Stromal cell of bone marrow (primary cell): ENCODE measurements at regions not wholly inside any gene's neighbourhood (a gene's known extent, or its start where the extent isn't known, plus 50 kb on each side); places are given as distances from the start of the nearest gene placed in this dataset.
"Not testable (repeated sequence)": the region's sequence is repeated elsewhere in the genome, so short reads cannot be mapped to it uniquely, and the experiment has no call there.

Source experiments
- DNase-seq: peaks from one replicate; pipeline ENCODE4 v3.0.0-alpha.2; 2012; ENCODE audit warnings: low read depth

- peak; percentile 13 for DNase-seq
Observed at GRCh38 chr6:84872996-84873723, 108.8 kb upstream of the TBX18 start.

DNA sequence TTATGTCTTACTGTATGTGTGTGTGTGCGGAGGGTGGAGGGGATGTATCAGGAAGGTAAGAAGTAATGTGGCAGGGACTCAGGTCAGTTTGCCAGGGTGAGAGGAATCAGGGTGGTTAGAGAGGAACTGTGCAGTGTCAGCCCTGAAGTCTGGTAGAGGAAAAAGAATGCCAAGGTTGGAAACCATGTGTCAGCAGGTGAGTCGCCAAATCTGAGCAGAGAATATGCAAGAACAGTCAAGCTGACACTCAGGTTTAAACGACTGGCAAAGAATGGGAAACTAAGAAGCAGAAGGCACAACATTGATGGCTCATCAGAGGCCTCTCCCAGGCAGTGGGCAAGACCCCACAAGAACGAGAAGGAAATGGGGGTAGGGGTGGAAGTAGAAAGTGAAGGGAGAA is 107.5 kb upstream of the TBX18 start:
- no peak for DNase-seq

DNA sequence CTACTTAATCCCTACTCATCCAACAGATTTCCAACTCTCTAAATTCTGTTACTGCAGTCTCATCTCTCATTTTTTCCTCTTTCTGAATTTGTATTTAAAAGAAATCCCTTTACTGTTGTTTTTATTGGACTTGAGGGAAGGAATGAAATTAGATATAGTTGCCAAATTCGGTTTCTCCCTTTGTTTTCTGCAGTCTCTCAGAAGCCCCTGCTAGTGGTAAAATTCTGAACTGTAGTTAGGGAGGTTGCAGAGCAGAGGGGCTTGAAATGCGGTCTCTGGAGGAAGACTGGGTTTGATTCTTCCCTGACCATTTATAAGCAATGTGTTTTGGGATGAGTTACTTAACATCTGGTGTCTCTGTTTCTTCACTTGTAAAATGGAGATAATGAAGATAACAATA is 106.3 kb upstream of the TBX18 start:
- DNase-seq, result no peak

DNA sequence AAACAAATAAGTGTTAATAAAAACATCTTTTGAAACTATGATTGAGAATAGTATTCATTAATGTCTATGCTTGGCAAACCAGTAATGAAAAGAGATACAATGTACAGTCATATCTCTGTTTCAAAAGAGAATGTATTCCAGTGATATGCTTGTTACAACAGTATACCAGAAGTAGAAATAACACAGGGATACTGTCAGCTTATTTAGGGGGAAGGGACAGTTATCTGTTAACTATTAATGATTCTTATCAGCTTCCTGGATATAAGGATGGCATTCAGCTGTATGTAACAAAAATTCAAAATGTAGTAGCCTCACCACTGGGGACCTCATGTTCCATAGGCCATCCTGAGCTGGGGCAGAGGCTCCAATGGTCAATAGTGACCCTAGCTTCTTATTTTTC is 103.8 kb upstream of the TBX18 start:
- DNase-seq, result no peak

DNA sequence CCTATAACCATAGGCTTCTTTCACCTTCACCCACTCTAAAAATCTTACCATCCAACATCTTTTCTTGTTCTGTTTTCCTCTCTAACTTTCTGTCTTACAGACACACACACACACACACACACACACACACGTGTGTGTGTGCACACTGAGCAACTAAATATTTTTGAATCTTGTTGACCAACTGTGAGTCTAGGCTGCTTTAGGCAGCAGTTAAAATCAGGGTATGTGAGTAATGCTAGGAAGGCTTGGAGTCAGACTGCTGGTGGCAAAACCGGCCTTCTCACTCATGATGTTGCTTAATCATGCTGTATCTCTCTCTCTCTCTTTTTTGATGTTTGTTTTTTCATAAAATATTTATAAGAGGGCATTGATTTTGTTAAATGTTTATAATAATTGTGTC is 103.1 kb upstream of the TBX18 start:
- DNase-seq, result peak; percentile 43

DNA sequence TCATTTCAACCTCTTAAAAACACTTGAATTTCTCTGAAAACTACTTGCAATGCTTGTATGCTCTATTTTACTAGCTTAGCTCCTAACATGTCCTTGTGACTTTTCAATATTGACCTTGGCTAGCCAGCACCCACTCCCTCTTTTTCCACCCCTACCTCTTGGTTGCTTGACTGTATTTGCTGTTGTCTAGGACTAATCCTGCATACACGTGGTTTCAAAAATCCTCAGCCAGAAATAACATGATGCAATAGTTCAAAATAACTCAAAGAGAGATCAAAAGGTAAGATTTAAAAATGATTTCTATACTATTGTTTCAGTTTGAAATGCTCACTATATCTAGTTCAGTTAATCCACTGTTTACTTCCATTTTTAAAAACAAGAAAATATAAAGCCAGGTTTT is 102.3 kb upstream of the TBX18 start:
- DNase-seq, result no peak

DNA sequence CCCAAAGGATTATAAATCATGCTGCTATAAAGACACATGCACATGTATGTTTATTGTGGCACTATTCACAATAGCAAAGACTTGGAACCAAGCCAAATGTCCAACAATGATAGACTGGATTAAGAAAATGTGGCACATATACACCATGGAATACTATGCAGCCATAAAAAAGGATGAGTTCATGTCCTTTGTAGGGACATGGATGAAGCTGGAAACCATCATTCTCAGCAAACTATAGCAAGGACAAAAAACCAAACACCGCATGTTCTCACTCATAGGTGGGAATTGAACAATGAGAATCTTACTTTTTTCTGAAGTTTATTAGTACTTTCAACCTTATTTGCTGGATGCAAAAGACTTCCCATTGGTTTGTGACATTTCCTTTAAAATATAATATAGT is 101.0 kb upstream of the TBX18 start:
- DNase-seq, result not testable (repeated sequence)

GRCh38 chr6:84862843-84863242 is 98.4 kb upstream of the TBX18 start:
- no peak for DNase-seq

- peak; percentile 44 for DNase-seq
Observed at GRCh38 chr6:84860920-84861319, 96.5 kb upstream of the TBX18 start.

- DNase-seq, result no peak
Observed at GRCh38 chr6:84860509-84860908, 96.1 kb upstream of the TBX18 start.

DNA sequence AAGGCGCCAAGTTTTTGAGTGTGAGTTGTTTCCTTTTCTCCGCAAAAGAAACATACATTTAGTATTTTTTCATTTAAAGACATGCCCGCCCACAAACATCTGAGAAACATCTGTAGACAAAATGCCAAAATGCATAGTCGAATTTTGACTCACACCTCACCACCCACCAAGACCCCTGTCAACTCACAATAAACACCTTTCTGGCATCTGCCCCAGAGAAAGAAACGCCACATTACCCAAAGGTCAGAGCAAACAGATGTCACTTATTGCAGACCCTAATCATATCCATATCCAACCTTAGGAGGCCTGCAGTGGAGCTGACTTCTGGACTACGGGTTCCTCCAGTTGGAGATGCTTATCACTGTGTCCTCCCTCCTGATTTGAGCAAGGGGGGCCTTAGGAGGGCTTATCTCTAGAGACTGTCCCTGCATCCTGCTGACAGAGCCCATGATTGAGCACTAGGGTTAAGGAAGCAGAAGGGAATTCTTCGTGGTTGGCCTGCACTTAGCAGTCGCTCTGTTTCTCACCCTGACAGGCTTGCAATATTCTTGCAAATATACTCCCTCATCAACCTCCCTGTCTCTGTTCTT is 90.5 kb upstream of the TBX18 start:
- DNase-seq, result no peak

GRCh38 chr6:84853901-84854300 is 89.5 kb upstream of the TBX18 start:
- no peak for DNase-seq

GRCh38 chr6:84848960-84849359 is 84.6 kb upstream of the TBX18 start:
- no peak for DNase-seq

DNA sequence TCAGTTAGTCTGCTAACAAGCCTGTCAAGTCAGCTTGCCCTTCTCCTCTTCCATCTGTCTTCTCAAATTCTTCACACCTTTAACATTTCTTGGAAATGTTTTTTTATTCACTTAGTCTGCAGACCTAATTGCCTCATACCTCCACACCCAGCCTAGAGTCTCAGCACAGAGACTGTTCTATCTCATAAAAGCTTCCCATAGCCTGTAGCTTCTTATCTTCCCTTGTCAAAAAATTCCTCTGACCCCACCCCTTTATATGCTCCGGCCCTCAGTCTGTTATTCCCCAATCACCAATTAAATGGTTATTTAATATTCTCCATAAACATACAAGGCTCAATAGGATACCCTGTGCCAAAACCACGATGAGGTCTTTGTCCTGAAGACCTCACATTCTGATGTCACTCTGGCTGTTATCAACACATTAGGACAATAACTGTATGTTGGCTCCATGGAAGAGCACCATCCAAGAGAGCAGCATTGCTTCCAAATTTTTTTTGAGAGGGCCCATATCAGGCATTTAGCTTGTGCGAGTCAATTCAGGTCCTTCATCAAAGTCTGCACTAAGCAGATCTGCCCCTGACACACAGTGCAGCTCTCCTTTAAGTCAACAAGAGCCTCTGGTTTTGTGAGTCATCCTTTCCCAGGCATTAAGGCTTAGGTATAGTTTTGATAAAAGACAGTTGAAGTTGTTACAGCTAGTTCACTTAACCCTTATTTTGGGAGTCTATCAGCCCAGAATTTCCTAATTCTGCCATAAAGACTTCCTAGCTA is 83.2 kb upstream of the TBX18 start:
- peak; percentile 23 for DNase-seq

DNA sequence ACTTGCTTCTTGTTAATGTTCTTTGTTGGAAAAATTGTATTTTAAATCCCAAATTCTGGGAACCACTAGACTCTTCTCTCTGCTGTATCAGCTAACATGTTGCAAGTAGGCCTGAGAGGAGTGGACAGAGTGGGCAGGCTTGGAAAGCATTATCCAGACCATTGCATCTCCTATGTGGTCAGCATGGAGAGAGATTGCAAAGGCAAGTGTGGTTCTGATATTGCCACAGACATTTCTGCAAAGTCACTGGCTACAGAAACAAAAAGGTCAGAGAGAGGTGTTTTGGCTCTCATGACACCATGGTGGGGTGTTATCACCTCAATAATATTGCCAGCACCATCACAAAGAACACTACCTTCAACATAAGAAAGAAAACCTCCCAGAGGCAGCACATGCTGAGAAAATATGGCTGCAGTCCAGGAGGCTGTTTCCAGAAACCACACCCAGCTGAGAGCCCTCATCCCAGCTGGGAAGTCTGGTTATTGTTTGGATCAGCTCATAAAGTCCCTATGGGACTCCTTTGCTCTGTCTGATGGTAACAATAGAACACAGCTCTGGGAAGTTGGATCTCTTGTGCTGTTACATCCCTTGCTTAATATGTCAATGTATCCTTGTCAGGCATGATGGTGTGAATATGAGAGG is 78.2 kb upstream of the TBX18 start:
- peak; percentile 20 for DNase-seq

DNA sequence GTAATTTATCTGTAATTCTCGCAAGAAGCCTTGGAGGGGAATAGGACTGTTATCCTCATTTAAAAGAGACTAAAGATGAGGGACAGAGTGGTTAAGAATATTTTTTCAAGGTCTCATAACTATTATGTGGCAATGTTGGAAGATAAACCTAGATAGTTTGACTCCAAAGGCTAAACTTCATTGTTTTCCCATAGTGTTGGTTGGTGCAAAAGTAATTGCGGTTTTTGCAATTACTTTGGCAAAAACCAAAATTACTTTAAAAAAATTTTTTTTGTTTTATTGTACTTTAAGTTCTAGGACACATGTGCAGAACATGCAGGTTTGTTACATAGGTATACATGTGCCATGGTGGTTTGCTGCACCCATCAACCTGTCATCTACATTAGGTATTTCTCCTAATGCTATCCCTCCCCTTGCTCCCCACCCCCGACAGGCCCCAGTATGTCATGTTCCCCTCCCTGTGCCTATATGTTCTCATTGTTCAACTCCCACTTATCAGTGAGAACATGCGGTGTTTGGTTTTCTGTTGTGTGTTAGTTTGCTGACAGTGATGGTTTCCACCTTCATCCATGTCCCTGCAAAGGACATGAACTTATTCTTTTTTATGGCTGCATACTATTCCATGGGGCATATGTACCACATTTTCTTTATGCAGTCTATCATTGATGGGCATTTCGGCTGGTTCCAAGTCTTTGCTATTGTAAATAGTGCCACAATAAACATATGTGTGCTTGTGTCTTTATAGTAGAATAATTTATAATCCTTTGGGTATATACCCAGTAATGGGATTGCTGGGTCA is 72.9 kb upstream of the TBX18 start:
- not testable (repeated sequence) for DNase-seq

DNA sequence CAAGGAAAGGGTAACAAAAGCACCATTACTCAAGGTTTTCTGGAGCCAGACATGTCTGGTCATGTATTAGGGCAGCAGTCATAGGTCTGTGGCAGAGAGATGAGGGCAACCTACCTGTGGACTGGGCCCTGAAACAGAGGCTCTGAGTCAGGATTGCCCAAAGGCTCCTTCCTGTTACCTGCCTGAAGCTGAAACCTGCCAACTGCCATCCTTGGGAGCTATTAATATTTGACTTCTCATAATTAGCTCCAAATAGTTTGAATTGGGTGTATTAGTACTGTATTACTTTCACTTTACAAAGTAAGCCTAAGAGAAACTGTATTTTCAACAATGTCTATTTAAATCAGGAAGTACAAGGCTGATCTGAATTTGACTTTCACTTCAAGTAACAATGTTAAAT is 72.0 kb upstream of the TBX18 start:
- DNase-seq, result no peak

GRCh38 chr6:84835340-84835739 is 70.9 kb upstream of the TBX18 start:
- no peak for DNase-seq

DNA sequence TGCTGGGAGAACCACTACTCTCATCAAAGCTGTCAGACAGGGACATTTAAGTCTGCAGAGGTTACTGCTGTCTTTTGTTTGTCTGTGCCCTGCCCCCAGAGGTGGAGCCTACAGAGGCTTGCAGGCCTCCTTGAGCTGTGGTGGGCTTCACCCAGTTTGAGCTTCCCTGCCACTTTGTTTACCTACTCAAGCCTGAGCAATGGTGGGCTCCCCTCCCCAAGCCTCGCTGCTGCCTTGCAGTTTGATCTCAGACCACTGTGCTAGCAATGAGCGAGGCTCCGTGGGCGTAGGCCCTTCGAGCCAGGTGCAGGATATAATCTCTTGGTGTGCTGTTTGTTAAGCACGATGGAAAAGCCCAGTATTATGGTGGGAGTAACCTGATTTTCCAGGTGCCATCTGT is 67.5 kb upstream of the TBX18 start:
- not testable (repeated sequence) for DNase-seq

- DNase-seq, result peak; percentile 43
Observed at GRCh38 chr6:84825461-84825860, 61.1 kb upstream of the TBX18 start.

- not testable (repeated sequence) for DNase-seq
Observed at GRCh38 chr6:84821314-84821713, 56.9 kb upstream of the TBX18 start.

DNA sequence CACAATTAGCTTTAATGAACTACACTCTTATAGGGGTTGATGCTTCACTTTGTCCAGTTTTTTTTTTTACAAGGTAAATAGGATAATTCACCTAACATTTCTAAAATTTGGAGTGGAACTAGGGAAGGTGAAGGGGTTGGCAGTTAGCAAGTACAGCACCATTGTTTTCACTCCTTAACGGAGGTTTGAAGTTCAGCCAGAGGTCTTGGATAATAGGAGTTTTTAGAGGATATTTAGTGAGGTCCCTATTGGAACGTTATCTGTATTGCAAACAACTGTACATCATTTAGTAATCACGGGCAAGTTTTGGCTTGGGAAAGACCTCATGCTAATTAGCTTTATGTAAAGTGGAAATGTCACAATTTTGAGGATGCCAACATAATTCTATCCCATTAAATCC is 52.3 kb upstream of the TBX18 start:
- no peak for DNase-seq
